ENCODE measurements at regions not wholly inside any gene's neighbourhood (a gene's known extent, or its start where the extent isn't known, plus 50 kb on each side); places are given as distances from the start of the nearest gene placed in this dataset.
"Not testable (repeated sequence)": the region's sequence is repeated elsewhere in the genome, so short reads cannot be mapped to it uniquely, and the experiment has no call there.

GRCh38 chr3:157856078-157856939 is 249.9 kb downstream of the SHOX2 start:
- no peak overlapping the region for H3K4me3 ChIP-seq
- ChIA-PET CTCF (interaction anchor here (0.7 kb wide), 1 partner anchor 14 kb away, joined by 3 read pairs; no protein-coding TSS in a partner anchor), POLR2A (no interaction called here)
- H3K9me3 ChIP-seq = 0 out of 3 replicates have a peak, but pooled peaks cover 4% of the 10 kb centered on the region
- WGBS (ENCODE audit: missing lambda C conversion rate) = 18% methylated on average over 6 of the region's 6 CpGs
- FAIRE-seq (no peak), ATAC-seq (no peak), DNase-seq (ENCODE audit: low read depth in 1 of 2, low spot score in 1 of 2) (no peak)
- TF ChIP-seq CHD4 (IDR thresholded peaks at IDR 0.05; ENCODE audit: borderline replicate concordance) (no peak), PBX3 (IDR thresholded peaks at IDR 0.05) (no peak), ZC3H11A (IDR thresholded peaks at IDR 0.05) (no peak), MAFK (IDR thresholded peaks at IDR 0.05; ENCODE audit: partially characterized antibody) (no peak), BCL3 (IDR thresholded peaks at IDR 0.05) (no peak), TFCP2L1 (CRISPR knock-in tag; IDR thresholded peaks at IDR 0.05) (no peak), SREBF2 (IDR thresholded peaks at IDR 0.05) (no peak), POLR2A (IDR thresholded peaks at IDR 0.05; ENCODE audit: low read length) (no peak), NR3C1 (IDR thresholded peaks at IDR 0.05) (no peak), MYC (IDR thresholded peaks at IDR 0.05; ENCODE audit: borderline replicate concordance, low read length) (no peak), PHF8 (IDR thresholded peaks at IDR 0.05; ENCODE audit: borderline replicate concordance, low read depth) (no peak), FOSB (CRISPR knock-in tag; IDR thresholded peaks at IDR 0.05) (no peak), RCOR1 (IDR thresholded peaks at IDR 0.05; ENCODE audit: low read depth, low read length) (no peak), GATA3 (IDR thresholded peaks at IDR 0.05; ENCODE audit: borderline replicate concordance) (no peak)
- no peak overlapping the region for H3K27ac ChIP-seq
- H3K4me1 ChIP-seq = no peaks in the 10 kb centered on the region
- H3K4me2 ChIP-seq = no peak overlapping the region

- H3K4me2 ChIP-seq; H3K9me3 ChIP-seq; H3K4me1 ChIP-seq; H3K4me3 ChIP-seq; ATAC-seq; POLR2A ChIA-PET; H3K27ac ChIP-seq; FAIRE-seq; DNase-seq (ENCODE audit: low read depth in 1 of 2, low spot score in 1 of 2): not testable (repeated sequence)
- 59% methylated on average over 7 of the region's 7 CpGs for WGBS (ENCODE audit: missing lambda C conversion rate)
- CTCF ChIA-PET = interaction anchor here (0.7 kb wide), 1 partner anchor 16 kb away, joined by 4 read pairs; no protein-coding TSS in a partner anchor
- peak; percentile 7; the same call in 1 of the 2 replicates for TF ChIP-seq ZC3H11A (IDR thresholded peaks at IDR 0.05)
Observed at GRCh38 chr3:157845839-157846238, 260.4 kb downstream of the SHOX2 start.

DNA sequence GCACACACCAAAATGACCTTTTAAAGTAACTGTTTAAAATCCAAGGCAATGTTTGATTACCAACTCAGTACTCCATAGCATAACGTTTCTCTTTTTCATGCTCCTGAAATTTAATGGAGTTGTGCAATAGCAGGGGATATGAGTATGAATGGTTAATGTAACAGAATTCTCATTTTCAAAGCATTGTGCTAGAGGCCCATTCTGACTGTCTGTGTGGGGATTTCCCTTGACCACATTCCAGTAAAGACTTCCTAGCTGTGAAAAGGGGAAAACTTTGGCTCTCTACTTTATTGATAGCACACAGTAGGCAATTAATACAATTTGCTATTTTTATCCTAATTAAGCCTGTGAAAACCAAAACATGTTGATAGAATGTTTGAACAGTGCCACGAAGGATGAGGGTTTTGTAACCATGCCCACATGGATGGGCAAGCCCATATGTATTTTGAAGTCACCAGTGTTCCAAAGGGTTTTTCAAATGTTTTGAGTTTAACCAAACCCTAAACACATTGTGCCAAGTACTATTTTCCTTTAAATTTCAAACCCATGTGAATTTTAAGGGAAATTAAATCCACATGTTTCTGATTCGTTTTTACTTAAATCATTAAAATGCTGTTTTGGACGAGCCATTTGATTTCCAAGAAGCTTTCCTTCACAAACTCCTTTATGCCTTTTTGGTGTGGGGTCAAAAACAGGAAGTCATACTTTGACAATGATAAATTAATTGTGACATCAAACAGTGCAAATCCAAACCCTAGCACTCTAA is 261.2 kb downstream of the SHOX2 start:
- no peak overlapping the region for H3K4me3 ChIP-seq
- TF ChIP-seq EP300 (IDR thresholded peaks at IDR 0.05) (no peak), CHD2 (IDR thresholded peaks at IDR 0.05; ENCODE audit: low read length, partially characterized antibody) (no peak), BHLHE40 (IDR thresholded peaks at IDR 0.05; ENCODE audit: low read depth, low read length) (no peak), CHD4 (IDR thresholded peaks at IDR 0.05; ENCODE audit: borderline replicate concordance) (no peak), SREBF2 (IDR thresholded peaks at IDR 0.05) (no peak), CTCF (IDR thresholded peaks at IDR 0.05) (no peak), CBX2 (IDR thresholded peaks at IDR 0.05; ENCODE audit: borderline replicate concordance, low read depth) (no peak), FOSB (CRISPR knock-in tag; IDR thresholded peaks at IDR 0.05) (no peak), JUNB (IDR thresholded peaks at IDR 0.05) (no peak)
- POLR2A ChIA-PET = no interaction called here
- no peaks in the 10 kb centered on the region for H3K4me1 ChIP-seq
- 11% methylated on average over 4 of the region's 4 CpGs for WGBS (ENCODE audit: missing lambda C conversion rate)
- no peak for FAIRE-seq
- no peak for ATAC-seq
- H3K4me2 ChIP-seq = no peak overlapping the region
- CTCF ChIA-PET = no interaction called here
- no peak for DNase-seq (ENCODE audit: low read depth in 1 of 2, low spot score in 1 of 2)
- no peaks in the 10 kb centered on the region for H3K9me3 ChIP-seq
- H3K27ac ChIP-seq = no peak overlapping the region
